ENCODE measurements at regions not wholly inside any gene's neighbourhood (a gene's known extent, or its start where the extent isn't known, plus 50 kb on each side); places are given as distances from the start of the nearest gene placed in this dataset.

DNA sequence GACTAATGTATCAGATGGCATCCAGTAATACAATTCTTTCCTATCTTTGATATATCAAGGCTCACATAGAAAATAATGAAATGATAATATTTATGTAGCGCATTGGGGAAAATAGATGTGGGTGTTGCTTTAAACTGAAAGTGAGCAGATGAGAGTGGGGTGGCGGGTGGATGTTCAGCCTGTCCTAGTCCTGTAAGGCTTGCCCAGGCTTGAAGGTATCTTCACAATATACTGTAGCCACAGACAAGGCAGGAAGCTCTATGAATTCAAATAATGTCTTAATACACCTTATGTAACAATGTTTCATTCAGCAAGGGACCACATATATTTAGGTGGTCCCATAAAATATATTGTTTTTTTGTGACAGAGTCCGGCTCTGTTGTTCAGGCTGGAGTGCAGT is 334.9 kb upstream of the NAALADL2 start:
- Histone ChIP-seq H3K4me1 (no peaks in the 10 kb centered on the region), H3K9me3 (no peaks in the 10 kb centered on the region), H3K4me3 (no peak overlapping the region), H3K36me3 (no peaks in the 10 kb centered on the region), H3K27ac (replicated peaks in 1 of 4) (no peak overlapping the region), H3K27me3 (no peaks in the 10 kb centered on the region)
- WGBS, result 95% methylated on average over 3 of the region's 3 CpGs
- no peak for DNase-seq (ENCODE audit: extremely low spot score)
- intact Hi-C loops (cut with DNase I), result no loop called here
- TF ChIP-seq POLR2A (IDR thresholded peaks at IDR 0.05; ENCODE audit: low read depth), result no peak
- TF ChIP-seq, protein P1, sequence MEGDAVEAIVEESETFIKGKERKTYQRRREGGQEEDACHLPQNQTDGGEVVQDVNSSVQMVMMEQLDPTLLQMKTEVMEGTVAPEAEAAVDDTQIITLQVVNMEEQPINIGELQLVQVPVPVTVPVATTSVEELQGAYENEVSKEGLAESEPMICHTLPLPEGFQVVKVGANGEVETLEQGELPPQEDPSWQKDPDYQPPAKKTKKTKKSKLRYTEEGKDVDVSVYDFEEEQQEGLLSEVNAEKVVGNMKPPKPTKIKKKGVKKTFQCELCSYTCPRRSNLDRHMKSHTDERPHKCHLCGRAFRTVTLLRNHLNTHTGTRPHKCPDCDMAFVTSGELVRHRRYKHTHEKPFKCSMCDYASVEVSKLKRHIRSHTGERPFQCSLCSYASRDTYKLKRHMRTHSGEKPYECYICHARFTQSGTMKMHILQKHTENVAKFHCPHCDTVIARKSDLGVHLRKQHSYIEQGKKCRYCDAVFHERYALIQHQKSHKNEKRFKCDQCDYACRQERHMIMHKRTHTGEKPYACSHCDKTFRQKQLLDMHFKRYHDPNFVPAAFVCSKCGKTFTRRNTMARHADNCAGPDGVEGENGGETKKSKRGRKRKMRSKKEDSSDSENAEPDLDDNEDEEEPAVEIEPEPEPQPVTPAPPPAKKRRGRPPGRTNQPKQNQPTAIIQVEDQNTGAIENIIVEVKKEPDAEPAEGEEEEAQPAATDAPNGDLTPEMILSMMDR (IDR thresholded peaks at IDR 0.05), result no peak

DNA sequence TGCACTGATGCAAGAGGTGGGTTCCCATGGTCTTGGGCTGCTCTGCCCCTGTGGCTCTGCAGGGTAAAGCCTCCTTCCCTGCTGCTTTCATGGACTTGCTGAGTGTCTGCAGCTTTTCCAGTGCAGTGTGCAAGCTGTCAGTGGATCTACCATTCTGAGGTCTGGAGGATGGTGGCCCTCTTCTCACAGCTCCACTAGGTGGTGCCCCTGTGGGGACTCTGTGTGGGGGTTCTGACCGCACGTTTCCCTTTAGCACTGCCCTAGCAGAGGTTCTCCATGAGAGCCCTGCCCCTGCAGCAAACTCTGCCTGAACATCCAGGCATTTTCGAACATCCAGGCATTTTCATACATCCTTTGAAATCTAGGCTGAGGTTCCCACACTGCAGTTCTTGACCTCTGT is 329.8 kb upstream of the NAALADL2 start:
- WGBS, result 89% methylated on average over 3 of the region's 3 CpGs
- Histone ChIP-seq H3K9me3 (no peaks in the 10 kb centered on the region), H3K36me3 (no peaks in the 10 kb centered on the region), H3K4me1 (no peaks in the 10 kb centered on the region), H3K27ac (replicated peaks in 1 of 4) (no peak overlapping the region), H3K27me3 (no peaks in the 10 kb centered on the region), H3K4me3 (no peak overlapping the region)
- TF ChIP-seq POLR2A (IDR thresholded peaks at IDR 0.05; ENCODE audit: low read depth) (no peak), EP300 (IDR thresholded peaks at IDR 0.05) (no peak), POLR2AphosphoS5 (IDR thresholded peaks at IDR 0.05) (no peak)
- TF ChIP-seq, protein P1 (IDR thresholded peaks at IDR 0.05), result no peak
- intact Hi-C loops (cut with DNase I), result no loop called here
- DNase-seq (ENCODE audit: extremely low spot score), result no peak

DNA sequence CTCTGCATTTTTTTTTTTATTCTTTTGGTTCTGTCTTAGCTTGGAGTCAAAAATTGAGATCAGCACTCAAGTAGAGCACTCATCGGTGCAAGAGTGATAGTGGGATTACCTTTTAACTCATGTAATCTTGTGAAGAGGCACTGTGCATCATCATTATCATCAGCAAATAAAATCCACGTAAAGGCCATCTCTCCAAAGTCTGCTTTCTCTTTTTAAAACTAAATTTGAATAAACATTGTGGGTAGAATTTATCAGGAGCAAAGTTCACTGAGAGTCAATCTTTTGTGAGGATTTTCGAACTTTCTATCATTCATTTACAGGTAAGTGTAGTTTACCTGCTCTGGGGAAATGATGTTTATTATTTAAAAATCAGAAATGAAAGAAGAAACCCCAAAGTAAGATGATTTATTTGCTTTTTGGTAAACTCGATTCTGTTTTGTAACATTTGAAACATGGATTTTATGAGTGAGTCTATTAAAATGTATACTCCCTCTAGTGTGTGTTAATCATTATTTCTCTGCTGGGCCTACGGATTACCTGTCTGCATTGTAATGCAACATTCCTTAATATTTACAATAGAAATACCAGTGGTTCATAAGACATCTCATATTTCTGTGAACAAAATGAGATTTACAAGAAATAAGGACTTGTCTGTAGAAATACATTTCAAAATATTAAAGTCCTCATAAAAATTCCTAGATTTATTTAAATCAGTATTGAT is 327.7 kb upstream of the NAALADL2 start:
- H3K36me3 ChIP-seq, result no peaks in the 10 kb centered on the region
- intact Hi-C loops (cut with DNase I), result no loop called here
- no peak overlapping the region for H3K27ac ChIP-seq (replicated peaks in 1 of 4)
- DNase-seq (ENCODE audit: extremely low spot score), result no peak
- WGBS, result 90% methylated on average over 5 of the region's 5 CpGs
- TF ChIP-seq POLR2AphosphoS5 (IDR thresholded peaks at IDR 0.05) (no peak), EP300 (IDR thresholded peaks at IDR 0.05) (no peak), POLR2A (IDR thresholded peaks at IDR 0.05; ENCODE audit: low read depth) (no peak)
- TF ChIP-seq, protein P1 (IDR thresholded peaks at IDR 0.05), result no peak
- H3K4me3 ChIP-seq, result no peak overlapping the region
- no peaks in the 10 kb centered on the region for H3K4me1 ChIP-seq
- H3K9me3 ChIP-seq, result no peaks in the 10 kb centered on the region
- H3K27me3 ChIP-seq, result no peaks in the 10 kb centered on the region

DNA sequence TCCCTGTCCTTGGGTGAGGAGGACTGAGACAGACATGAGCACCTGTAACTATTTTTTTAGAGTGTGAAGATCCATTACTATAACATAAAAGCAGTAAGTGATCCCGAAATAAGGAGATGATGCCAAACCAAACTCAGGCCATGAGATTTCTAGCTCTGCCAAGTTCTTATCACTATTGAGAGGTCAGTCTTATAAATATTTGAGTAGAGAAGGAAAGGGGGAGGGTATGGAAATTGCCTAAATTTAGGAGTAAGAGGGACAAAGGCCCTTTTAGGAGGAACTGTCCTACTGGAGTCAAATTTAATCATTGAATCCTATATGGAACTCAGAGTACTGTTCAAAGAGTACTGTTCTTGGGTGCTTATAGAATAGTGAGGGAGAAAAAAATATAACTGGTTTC is 326.9 kb upstream of the NAALADL2 start:
- Histone ChIP-seq H3K27ac (replicated peaks in 1 of 4) (no peak overlapping the region), H3K27me3 (no peaks in the 10 kb centered on the region), H3K9me3 (no peaks in the 10 kb centered on the region), H3K4me3 (no peak overlapping the region), H3K36me3 (no peaks in the 10 kb centered on the region), H3K4me1 (no peaks in the 10 kb centered on the region)
- no peak for DNase-seq (ENCODE audit: extremely low spot score)
- 86% methylated on average over 1 of the region's 1 CpG for WGBS
- intact Hi-C loops (cut with DNase I), result no loop called here
- no peak for TF ChIP-seq POLR2AphosphoS5 (IDR thresholded peaks at IDR 0.05)
- no peak for TF ChIP-seq POLR2A (IDR thresholded peaks at IDR 0.05; ENCODE audit: low read depth)
- no peak for TF ChIP-seq EP300 (IDR thresholded peaks at IDR 0.05)
- TF ChIP-seq, protein P1 (IDR thresholded peaks at IDR 0.05), result no peak

DNA sequence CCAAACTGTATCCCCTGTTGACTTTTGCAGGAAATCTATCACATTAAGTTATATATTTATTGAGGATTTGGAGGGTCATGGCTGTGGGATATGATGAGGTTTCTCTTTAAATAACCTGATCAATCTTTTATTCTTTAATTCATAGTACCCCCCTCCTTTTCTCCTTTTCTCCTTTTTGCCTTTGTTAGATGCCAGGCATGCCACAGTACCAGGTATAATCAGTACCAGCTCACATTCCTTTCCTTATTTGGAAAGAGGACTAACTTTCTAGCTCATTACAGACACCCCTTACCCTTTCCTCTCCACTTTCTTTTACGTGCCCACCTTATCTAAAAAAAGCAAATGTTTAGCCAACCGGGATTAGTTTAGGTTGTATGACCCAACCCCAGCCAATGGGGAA is 326.4 kb upstream of the NAALADL2 start:
- TF ChIP-seq EP300 (IDR thresholded peaks at IDR 0.05), result no peak
- TF ChIP-seq POLR2A (IDR thresholded peaks at IDR 0.05; ENCODE audit: low read depth), result no peak
- TF ChIP-seq, protein P1 (IDR thresholded peaks at IDR 0.05), result no peak
- TF ChIP-seq POLR2AphosphoS5 (IDR thresholded peaks at IDR 0.05), result no peak
- intact Hi-C loops (cut with DNase I), result no loop called here
- 88% methylated on average over 2 of the region's 2 CpGs for WGBS
- Histone ChIP-seq H3K4me3 (no peak overlapping the region), H3K9me3 (no peaks in the 10 kb centered on the region), H3K4me1 (no peaks in the 10 kb centered on the region), H3K27me3 (no peaks in the 10 kb centered on the region), H3K36me3 (no peaks in the 10 kb centered on the region), H3K27ac (replicated peaks in 1 of 4) (no peak overlapping the region)
- no peak for DNase-seq (ENCODE audit: extremely low spot score)
